ENCODE measurements at regions not wholly inside any gene's neighbourhood (a gene's known extent, or its start where the extent isn't known, plus 50 kb on each side); places are given as distances from the start of the nearest gene placed in this dataset.

DNA sequence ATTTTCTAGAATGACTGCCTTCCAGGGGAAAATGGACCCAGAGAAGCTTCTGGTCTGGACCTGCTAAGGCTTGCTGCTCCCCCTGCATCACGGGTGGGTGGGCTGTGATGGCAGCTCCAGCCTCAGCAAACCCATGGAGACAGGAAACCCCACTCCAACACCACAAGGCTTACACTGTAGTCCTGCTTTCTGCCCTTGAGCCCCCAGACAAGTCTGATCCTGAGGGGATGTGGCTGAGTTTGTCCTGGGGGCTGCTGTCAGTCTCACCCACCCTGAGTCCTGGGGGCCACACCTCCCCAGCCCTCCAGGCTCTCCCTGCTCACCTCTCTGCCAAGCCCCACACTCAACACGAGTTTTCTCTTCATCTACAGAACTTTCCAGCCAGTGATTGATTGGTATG lies 279.4 kb downstream of the EIPR1 start:
- Histone ChIP-seq H3K4ac (ENCODE audit: low read depth, low read length) (no peak overlapping the region), H3K14ac (replicated peaks; ENCODE audit: low read depth, low read length) (no peak overlapping the region), H4K91ac (ENCODE audit: insufficient read depth, low read depth, low read length) (no peak overlapping the region), H3K4me2 (ENCODE audit: low read depth, low read length) (no peak overlapping the region), H3K4me1 (ENCODE audit: control insufficient read depth, insufficient read depth, low read length) (no peaks in the 10 kb centered on the region), H2BK5ac (ENCODE audit: low read depth, low read length, poor library complexity, severe bottlenecking) (no peak overlapping the region), H3K56ac (ENCODE audit: extremely low read depth, insufficient read depth, low read length) (no peak overlapping the region), H3K4me3 (ENCODE audit: insufficient read depth, low read depth, low read length) (no peak overlapping the region), H3K9me1 (ENCODE audit: insufficient read depth, low read length) (no peaks in the 10 kb centered on the region), H2AK9ac (replicated peaks; ENCODE audit: low read depth, low read length, poor library complexity) (no peak overlapping the region), H4K5ac (ENCODE audit: low read depth, low read length) (no peak overlapping the region), H2AK5ac (ENCODE audit: low read depth, low read length) (no peak overlapping the region), H3K79me1 (ENCODE audit: low read depth in 1 of 2, low read length in 2 of 2) (no peaks in the 10 kb centered on the region), H2BK20ac (ENCODE audit: low read depth, low read length) (no peak overlapping the region), H4K20me1 (ENCODE audit: insufficient read depth, low read length) (no peaks in the 10 kb centered on the region), H3K27me3 (ENCODE audit: control insufficient read depth, insufficient read depth, low read length) (no peaks in the 10 kb centered on the region), H3K9ac (ENCODE audit: low read depth, low read length) (no peak overlapping the region), H2BK120ac (ENCODE audit: low read depth, low read length) (no peak overlapping the region), H3K9me3 (ENCODE audit: control insufficient read depth, insufficient read depth, low read length) (peaks cover 30% of the 10 kb centered on the region), H3K23ac (ENCODE audit: low read depth, low read length) (no peak overlapping the region), H2BK15ac (ENCODE audit: low read depth, low read length) (no peak overlapping the region), H2AFZ (replicated peaks; ENCODE audit: low read length, poor library complexity) (no peak overlapping the region), H3K18ac (ENCODE audit: low read depth, low read length) (no peak overlapping the region), H4K8ac (ENCODE audit: low read depth in 2 of 2, low read length in 2 of 2) (no peak overlapping the region), H3K36me3 (ENCODE audit: control insufficient read depth, insufficient read depth, low read length) (no peaks in the 10 kb centered on the region), H3K27ac (ENCODE audit: insufficient read depth, low read length) (no peak overlapping the region)
- BruUV-seq (replicated peaks): no TSS peak
- POLR2A ChIA-PET (ENCODE audit: unreplicated experiment): no interaction called here
- TF ChIP-seq NFE2L2 (IDR thresholded peaks at IDR 0.05; ENCODE audit: low read depth, low read length) (no peak), RFX5 (IDR thresholded peaks at IDR 0.05; ENCODE audit: low read depth, low read length) (no peak), MXI1 (IDR thresholded peaks at IDR 0.05; ENCODE audit: borderline replicate concordance, low read depth, low read length) (no peak), RAD21 (IDR thresholded peaks at IDR 0.05; ENCODE audit: low read length) (no peak), MAFK (IDR thresholded peaks at IDR 0.05; ENCODE audit: low read depth, low read length) (no peak), FOS (IDR thresholded peaks at IDR 0.05; ENCODE audit: low read depth, low read length) (no peak), POLR2A (IDR thresholded peaks at IDR 0.05; ENCODE audit: low read depth, low read length) (no peak), BHLHE40 (IDR thresholded peaks at IDR 0.05; ENCODE audit: low read depth, low read length) (no peak), SMC3 (IDR thresholded peaks at IDR 0.05; ENCODE audit: low read depth, low read length) (no peak), MAZ (IDR thresholded peaks at IDR 0.05; ENCODE audit: borderline replicate concordance, low read depth, low read length) (no peak)
- TF ChIP-seq, protein P1, sequence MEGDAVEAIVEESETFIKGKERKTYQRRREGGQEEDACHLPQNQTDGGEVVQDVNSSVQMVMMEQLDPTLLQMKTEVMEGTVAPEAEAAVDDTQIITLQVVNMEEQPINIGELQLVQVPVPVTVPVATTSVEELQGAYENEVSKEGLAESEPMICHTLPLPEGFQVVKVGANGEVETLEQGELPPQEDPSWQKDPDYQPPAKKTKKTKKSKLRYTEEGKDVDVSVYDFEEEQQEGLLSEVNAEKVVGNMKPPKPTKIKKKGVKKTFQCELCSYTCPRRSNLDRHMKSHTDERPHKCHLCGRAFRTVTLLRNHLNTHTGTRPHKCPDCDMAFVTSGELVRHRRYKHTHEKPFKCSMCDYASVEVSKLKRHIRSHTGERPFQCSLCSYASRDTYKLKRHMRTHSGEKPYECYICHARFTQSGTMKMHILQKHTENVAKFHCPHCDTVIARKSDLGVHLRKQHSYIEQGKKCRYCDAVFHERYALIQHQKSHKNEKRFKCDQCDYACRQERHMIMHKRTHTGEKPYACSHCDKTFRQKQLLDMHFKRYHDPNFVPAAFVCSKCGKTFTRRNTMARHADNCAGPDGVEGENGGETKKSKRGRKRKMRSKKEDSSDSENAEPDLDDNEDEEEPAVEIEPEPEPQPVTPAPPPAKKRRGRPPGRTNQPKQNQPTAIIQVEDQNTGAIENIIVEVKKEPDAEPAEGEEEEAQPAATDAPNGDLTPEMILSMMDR (conservative IDR thresholded peaks at IDR 0.05; ENCODE audit: low read depth, low read length): no peak
- TF ChIP-seq, protein P2, sequence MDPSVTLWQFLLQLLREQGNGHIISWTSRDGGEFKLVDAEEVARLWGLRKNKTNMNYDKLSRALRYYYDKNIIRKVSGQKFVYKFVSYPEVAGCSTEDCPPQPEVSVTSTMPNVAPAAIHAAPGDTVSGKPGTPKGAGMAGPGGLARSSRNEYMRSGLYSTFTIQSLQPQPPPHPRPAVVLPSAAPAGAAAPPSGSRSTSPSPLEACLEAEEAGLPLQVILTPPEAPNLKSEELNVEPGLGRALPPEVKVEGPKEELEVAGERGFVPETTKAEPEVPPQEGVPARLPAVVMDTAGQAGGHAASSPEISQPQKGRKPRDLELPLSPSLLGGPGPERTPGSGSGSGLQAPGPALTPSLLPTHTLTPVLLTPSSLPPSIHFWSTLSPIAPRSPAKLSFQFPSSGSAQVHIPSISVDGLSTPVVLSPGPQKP (IDR thresholded peaks at IDR 0.05; ENCODE audit: borderline replicate concordance, low read depth, low read length): no peak
- intact Hi-C loops (cut with micrococcal nuclease) (no loop called here), in situ Hi-C loops (cut with MboI; ENCODE audit: low sequenced_read_pairs) (no loop called here), dilution Hi-C loops (cut with HindIII; ENCODE audit: low sequenced_read_pairs, unreplicated experiment) (no loop called here)
- WGBS, 2 experiments (ENCODE audit: extremely low coverage in 2 of 2, insufficient read length in 1 of 2): no CpG with 5 or more reads among the region's 2 CpGs
- DNase-seq (no peak), ATAC-seq (ENCODE audit: low read depth) (no peak)
- CTCF ChIA-PET: no interaction called here
